Renal cortex interstitium (tissue), 11 donors: ENCODE measurements at regions not wholly inside any gene's neighbourhood (a gene's known extent, or its start where the extent isn't known, plus 50 kb on each side); places are given as distances from the start of the nearest gene placed in this dataset.

Experiments used
- DNase-seq, 11 donors: peaks; one replicate each; pipeline ENCODE4 v3.0.0-alpha.2; 2013; ENCODE audit warnings: low read depth in 9 of 11, low spot score in 4 of 11; ENCODE audit errors: extremely low read depth in 1 of 11

GRCh38 chr3:18790384-18790783 lies 357.9 kb upstream of the KCNH8 start:
- no peak for DNase-seq

- DNase-seq, result no peak
Observed at GRCh38 chr3:18789734-18790133, 358.6 kb upstream of the KCNH8 start.

GRCh38 chr3:18787441-18787840 lies 360.9 kb upstream of the KCNH8 start:
- DNase-seq, result no peak

GRCh38 chr3:18786650-18787323 lies 361.5 kb upstream of the KCNH8 start:
- no peak for DNase-seq

GRCh38 chr3:18782191-18782590 lies 357.1 kb upstream of the SATB1 start:
- DNase-seq, result no peak

GRCh38 chr3:18780959-18781358 lies 355.8 kb upstream of the SATB1 start:
- DNase-seq, result no peak

GRCh38 chr3:18779704-18780103 lies 354.6 kb upstream of the SATB1 start:
- no peak for DNase-seq

- no peak for DNase-seq
Observed at GRCh38 chr3:18778598-18778997, 353.5 kb upstream of the SATB1 start.

- DNase-seq, result no peak
Observed at GRCh38 chr3:18778094-18778493, 353.0 kb upstream of the SATB1 start.

- no peak for DNase-seq
Observed at GRCh38 chr3:18775501-18775900, 350.4 kb upstream of the SATB1 start.

GRCh38 chr3:18774319-18775088 lies 349.4 kb upstream of the SATB1 start:
- DNase-seq, result no peak

- no peak for DNase-seq
Observed at GRCh38 chr3:18772699-18773305, 347.7 kb upstream of the SATB1 start.

GRCh38 chr3:18771931-18772330 lies 346.8 kb upstream of the SATB1 start:
- no peak for DNase-seq

GRCh38 chr3:18770800-18771199 lies 345.7 kb upstream of the SATB1 start:
- DNase-seq, result no peak

- DNase-seq, result no peak
Observed at GRCh38 chr3:18767756-18768303, 342.7 kb upstream of the SATB1 start.

GRCh38 chr3:18766974-18767373 lies 341.8 kb upstream of the SATB1 start:
- DNase-seq, result no peak

- DNase-seq, result no peak
Observed at GRCh38 chr3:18765662-18766061, 340.5 kb upstream of the SATB1 start.

GRCh38 chr3:18765161-18765560 lies 340.0 kb upstream of the SATB1 start:
- no peak for DNase-seq

GRCh38 chr3:18761530-18761929 lies 336.4 kb upstream of the SATB1 start:
- DNase-seq, result no peak

GRCh38 chr3:18758047-18758704 lies 333.0 kb upstream of the SATB1 start:
- DNase-seq, result peak; percentile 37 to 77 (median 51)
